Neural progenitor cell (in vitro differentiated cells): ENCODE measurements at regions not wholly inside any gene's neighbourhood (a gene's known extent, or its start where the extent isn't known, plus 50 kb on each side); places are given as distances from the start of the nearest gene placed in this dataset.

ENCODE experiments used
- EZH2 ChIP-seq: fragments of 200-600 bp; sonication (generic); IDR thresholded peaks from 2 replicates; pipeline ENCODE4 v1.6.1; 2017; ENCODE audit warnings: antibody characterized with exemption, mild to moderate bottlenecking, moderate library complexity
- EZH2phosphoT487 ChIP-seq: fragments of 200-600 bp; sonication (generic); IDR thresholded peaks from 2 replicates; pipeline ENCODE4 v1.6.1; 2017; ENCODE audit warnings: antibody characterized with exemption
- TF ChIP-seq, protein P1 (sequence below): fragments of 200-600 bp; sonication (generic); IDR thresholded peaks from 2 replicates; pipeline ENCODE4 v1.5.1; 2017; ENCODE audit warnings: antibody characterized with exemption, mild to moderate bottlenecking

DNA sequence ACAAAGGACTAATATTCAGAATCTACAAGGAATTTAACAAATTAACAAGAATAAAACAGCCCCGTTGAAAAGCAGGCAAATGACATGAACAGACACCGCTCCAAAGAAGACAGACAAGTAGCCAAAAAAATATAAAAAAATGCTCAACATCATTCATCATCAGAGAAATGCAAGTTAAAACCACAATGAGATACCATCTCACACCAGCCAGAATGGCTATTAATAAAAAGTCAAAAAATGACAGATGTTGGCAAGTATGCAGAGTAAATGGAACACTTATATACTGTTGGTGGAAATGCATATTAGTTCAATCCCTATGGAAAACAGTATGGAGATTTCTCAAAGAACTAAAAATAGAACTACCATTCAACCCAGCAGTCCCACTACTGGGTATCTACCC lies 302.7 kb upstream of the RGMB start:
- TF ChIP-seq, protein P1, sequence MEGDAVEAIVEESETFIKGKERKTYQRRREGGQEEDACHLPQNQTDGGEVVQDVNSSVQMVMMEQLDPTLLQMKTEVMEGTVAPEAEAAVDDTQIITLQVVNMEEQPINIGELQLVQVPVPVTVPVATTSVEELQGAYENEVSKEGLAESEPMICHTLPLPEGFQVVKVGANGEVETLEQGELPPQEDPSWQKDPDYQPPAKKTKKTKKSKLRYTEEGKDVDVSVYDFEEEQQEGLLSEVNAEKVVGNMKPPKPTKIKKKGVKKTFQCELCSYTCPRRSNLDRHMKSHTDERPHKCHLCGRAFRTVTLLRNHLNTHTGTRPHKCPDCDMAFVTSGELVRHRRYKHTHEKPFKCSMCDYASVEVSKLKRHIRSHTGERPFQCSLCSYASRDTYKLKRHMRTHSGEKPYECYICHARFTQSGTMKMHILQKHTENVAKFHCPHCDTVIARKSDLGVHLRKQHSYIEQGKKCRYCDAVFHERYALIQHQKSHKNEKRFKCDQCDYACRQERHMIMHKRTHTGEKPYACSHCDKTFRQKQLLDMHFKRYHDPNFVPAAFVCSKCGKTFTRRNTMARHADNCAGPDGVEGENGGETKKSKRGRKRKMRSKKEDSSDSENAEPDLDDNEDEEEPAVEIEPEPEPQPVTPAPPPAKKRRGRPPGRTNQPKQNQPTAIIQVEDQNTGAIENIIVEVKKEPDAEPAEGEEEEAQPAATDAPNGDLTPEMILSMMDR = no peak
- TF ChIP-seq EZH2phosphoT487 (no peak), EZH2 (no peak)
